H9 (cell line): ENCODE measurements at regions not wholly inside any gene's neighbourhood (a gene's known extent, or its start where the extent isn't known, plus 50 kb on each side); places are given as distances from the start of the nearest gene placed in this dataset.

Experiments used
- DNase-seq: peaks from one replicate; pipeline ENCODE4 v3.0.0-alpha.2; 2017
- H2AFZ ChIP-seq: one replicate; pipeline ENCODE4 v1.6.1; 2013; ENCODE audit warnings: mild to moderate bottlenecking, low read length, control low read depth, moderate library complexity
- H2AK5ac ChIP-seq: 2 replicates; pipeline ENCODE4 v1.6.1; 2013; ENCODE audit warnings: low read length, control low read depth, mixed read lengths; ENCODE audit not compliant: insufficient read length
- H2BK120ac ChIP-seq: one replicate; pipeline ENCODE4 v1.6.1; 2013; ENCODE audit warnings: low read depth, mild to moderate bottlenecking, low read length, control low read depth, inconsistent platforms; ENCODE audit not compliant: poor library complexity, severe bottlenecking
- H2BK12ac ChIP-seq: 2 replicates; pipeline ENCODE4 v1.6.1; 2013; ENCODE audit warnings: low read length, control low read depth, mixed read lengths, low read depth; ENCODE audit not compliant: insufficient read length
- H2BK15ac ChIP-seq: 2 replicates; pipeline ENCODE4 v1.6.1; 2013; ENCODE audit warnings: low read depth, low read length, control low read depth
- H2BK20ac ChIP-seq: one replicate; pipeline ENCODE4 v1.6.1; 2013; ENCODE audit warnings: low read depth, mild to moderate bottlenecking, low read length, control low read depth, inconsistent platforms; ENCODE audit not compliant: poor library complexity, severe bottlenecking
- H2BK5ac ChIP-seq: 2 replicates; pipeline ENCODE4 v1.6.1; 2013; ENCODE audit warnings: low read length, control low read depth, mixed read lengths; ENCODE audit not compliant: insufficient read length
- H3K14ac ChIP-seq: 2 replicates; pipeline ENCODE4 v1.6.1; 2013; ENCODE audit warnings: low read length, control low read depth; ENCODE audit not compliant: insufficient read depth
- H3K18ac ChIP-seq: 2 replicates; pipeline ENCODE4 v1.6.1; 2013; ENCODE audit warnings: low read depth, mild to moderate bottlenecking, mixed read lengths, low read length, control low read depth; ENCODE audit not compliant: insufficient read length
- H3K23ac ChIP-seq: 2 replicates; pipeline ENCODE4 v1.6.1; 2013; ENCODE audit warnings: low read length, control low read depth, mixed read lengths, low read depth; ENCODE audit not compliant: insufficient read length
- H3K23me2 ChIP-seq: 2 replicates; pipeline ENCODE4 v1.6.1; 2013; ENCODE audit warnings: low read depth, mild to moderate bottlenecking, mixed read lengths, low read length, control low read depth; ENCODE audit not compliant: insufficient read length, poor library complexity, severe bottlenecking
- H3K27ac ChIP-seq: 2 replicates; pipeline ENCODE4 v1.5.1; 2013; ENCODE audit warnings: low read length, control low read depth, mixed read lengths, low read depth; ENCODE audit not compliant: insufficient read length
- H3K27me3 ChIP-seq: 2 replicates; pipeline ENCODE4 v1.6.1; 2013; ENCODE audit warnings: low read length, control low read depth, inconsistent platforms; ENCODE audit not compliant: insufficient read depth
- H3K4ac ChIP-seq: 2 replicates; pipeline ENCODE4 v1.6.1; 2013; ENCODE audit warnings: low read depth, mild to moderate bottlenecking, control low read depth, inconsistent platforms, low read length, moderate library complexity
- H3K4me1 ChIP-seq: 2 replicates; pipeline ENCODE4 v1.6.1; 2013; ENCODE audit warnings: low read length, control low read depth, inconsistent platforms; ENCODE audit not compliant: insufficient read depth
- H3K4me2 ChIP-seq: 2 replicates; pipeline ENCODE4 v1.6.1; 2013; ENCODE audit warnings: low read length, control low read depth, mixed read lengths; ENCODE audit not compliant: insufficient read length, insufficient read depth
- H3K56ac ChIP-seq: 2 replicates; pipeline ENCODE4 v1.6.1; 2013; ENCODE audit warnings: low read depth, mild to moderate bottlenecking, mixed read lengths, low read length, control low read depth; ENCODE audit not compliant: insufficient read length
- H3K79me1 ChIP-seq: 2 replicates; pipeline ENCODE4 v1.6.1; 2013; ENCODE audit warnings: low read depth, mild to moderate bottlenecking, moderate library complexity, low read length, control low read depth, inconsistent platforms; ENCODE audit not compliant: insufficient read depth, poor library complexity, severe bottlenecking
- H3K79me2 ChIP-seq: 2 replicates; pipeline ENCODE4 v1.6.1; 2013; ENCODE audit warnings: low read length, control low read depth, inconsistent platforms; ENCODE audit not compliant: insufficient read depth
- H3K9ac ChIP-seq: 2 replicates; pipeline ENCODE4 v1.6.1; 2013; ENCODE audit warnings: low read length, control low read depth, mixed read lengths; ENCODE audit not compliant: insufficient read length; ENCODE audit errors: extremely low read depth
- H3K9me3 ChIP-seq: one replicate; pipeline ENCODE4 v1.6.1; 2013; ENCODE audit warnings: low read depth, low read length, inconsistent platforms; ENCODE audit not compliant: control insufficient read depth
- H3T11ph ChIP-seq: one replicate; pipeline ENCODE4 v1.6.1; 2013; ENCODE audit warnings: mild to moderate bottlenecking, low read length, control low read depth, inconsistent platforms
- H4K20me1 ChIP-seq: one replicate; pipeline ENCODE4 v1.6.1; 2013; ENCODE audit not compliant: control insufficient read depth, insufficient read length, insufficient read depth
- H4K5ac ChIP-seq: 2 replicates; pipeline ENCODE4 v1.6.1; 2013; ENCODE audit warnings: low read depth, mild to moderate bottlenecking, mixed read lengths, low read length, control low read depth; ENCODE audit not compliant: insufficient read length
- H4K8ac ChIP-seq: replicated peaks from 2 replicates; pipeline ENCODE4 v1.6.1; 2013; ENCODE audit warnings: low read length, control low read depth, mixed read lengths, low read depth; ENCODE audit not compliant: insufficient read length
- H4K91ac ChIP-seq: 2 replicates; pipeline ENCODE4 v1.6.1; 2013; ENCODE audit warnings: low read depth, mild to moderate bottlenecking, moderate library complexity, mixed read lengths, low read length, control low read depth; ENCODE audit not compliant: insufficient read length
- H3K27ac Mint-ChIP-seq, 3 experiments: 2 replicates in 2 of 3; 3 replicates in 1 of 3; pipeline ENCODE4 v1.8.0; 2020 to 2021; ENCODE audit warnings: mixed read lengths in 3 of 3, mild to moderate bottlenecking in 1 of 3, moderate library complexity in 1 of 3
- H3K27me3 Mint-ChIP-seq: 2 replicates; pipeline ENCODE4 v1.8.0; 2021; ENCODE audit warnings: low read depth, mild to moderate bottlenecking, moderate library complexity, mixed read lengths
- H3K36me3 Mint-ChIP-seq, 3 experiments: 2 replicates in 2 of 3; 3 replicates in 1 of 3; pipeline ENCODE4 v1.8.0; 2020 to 2021; ENCODE audit warnings: low read depth in 3 of 3, mixed read lengths in 3 of 3; ENCODE audit not compliant: insufficient read depth in 1 of 3
- H3K4me1 Mint-ChIP-seq, 2 experiments: 2 replicates each; pipeline ENCODE4 v1.8.0; 2020; ENCODE audit warnings: mixed read lengths in 2 of 2
- H3K4me3 Mint-ChIP-seq, 2 experiments: 2 replicates in 1 of 2; 3 replicates in 1 of 2; pipeline ENCODE4 v1.8.0; 2020 to 2021; ENCODE audit warnings: mild to moderate bottlenecking in 2 of 2, mixed read lengths in 2 of 2, moderate library complexity in 1 of 2
- H3K9me3 Mint-ChIP-seq, 2 experiments: 2 replicates in 1 of 2; 3 replicates in 1 of 2; pipeline ENCODE4 v1.8.0; 2020; ENCODE audit warnings: mild to moderate bottlenecking in 2 of 2, mixed read lengths in 2 of 2, moderate library complexity in 1 of 2
- WGBS: extraction: QIAGEN DNeasy Blood & Tissue Kit; methylation state at CpG from one replicate; pipeline ENCODE4 v1.1.7; 2013; ENCODE audit warnings: missing lambda C conversion rate, low lambda C conversion rate, mixed read lengths; ENCODE audit not compliant: insufficient read length; ENCODE audit errors: extremely low coverage; 5-methylcytosine and 5-hydroxymethylcytosine counted together
- TF ChIP-seq, protein P1 (sequence below): fragments of 200-600 bp; sonication (generic); conservative IDR thresholded peaks from 3 replicates; pipeline ENCODE4 v1.8.0; 2021; ENCODE audit warnings: antibody characterized with exemption, mild to moderate bottlenecking

- no peak overlapping the region for H2AK5ac ChIP-seq
- no peak for DNase-seq
- no peaks in the 10 kb centered on the region for H3K79me2 ChIP-seq
- no peak overlapping the region for H3K56ac ChIP-seq
- H3K79me1 ChIP-seq = no peaks in the 10 kb centered on the region
- no peak overlapping the region for H2BK120ac ChIP-seq
- H3K36me3 Mint-ChIP-seq = no peaks in the 10 kb centered on the region
- peaks cover 17% of the 10 kb centered on the region in 2 experiments for H3K4me1 Mint-ChIP-seq
- H3K23me2 ChIP-seq = no peaks in the 10 kb centered on the region
- no peak overlapping the region for H2BK15ac ChIP-seq
- no peak overlapping the region for H3K9ac ChIP-seq
- no peak overlapping the region for H3K4ac ChIP-seq
- H3K27me3 ChIP-seq = no peaks in the 10 kb centered on the region
- no peak overlapping the region for H2BK20ac ChIP-seq
- H2BK5ac ChIP-seq = no peak overlapping the region
- no peak overlapping the region for H4K91ac ChIP-seq
- H3K14ac ChIP-seq = no peak overlapping the region
- H3K9me3 Mint-ChIP-seq = no peaks in the 10 kb centered on the region
- H3K18ac ChIP-seq = no peak overlapping the region
- no peak overlapping the region for H4K5ac ChIP-seq
- H3K4me1 ChIP-seq = peaks cover 5% of the 10 kb centered on the region; the same call in 1 of the 2 replicates
- H2AFZ ChIP-seq = no peak overlapping the region
- WGBS = no CpG with 5 or more reads among the region's 1 CpG
- H3K23ac ChIP-seq = no peak overlapping the region
- no peak overlapping the region for H4K8ac ChIP-seq
- no peak overlapping the region for H3K4me3 Mint-ChIP-seq
- H3K4me2 ChIP-seq = peak overlapping the region; percentile 31
- H3T11ph ChIP-seq = no peak overlapping the region
- no peak overlapping the region for H3K27ac ChIP-seq
- TF ChIP-seq, protein P1, sequence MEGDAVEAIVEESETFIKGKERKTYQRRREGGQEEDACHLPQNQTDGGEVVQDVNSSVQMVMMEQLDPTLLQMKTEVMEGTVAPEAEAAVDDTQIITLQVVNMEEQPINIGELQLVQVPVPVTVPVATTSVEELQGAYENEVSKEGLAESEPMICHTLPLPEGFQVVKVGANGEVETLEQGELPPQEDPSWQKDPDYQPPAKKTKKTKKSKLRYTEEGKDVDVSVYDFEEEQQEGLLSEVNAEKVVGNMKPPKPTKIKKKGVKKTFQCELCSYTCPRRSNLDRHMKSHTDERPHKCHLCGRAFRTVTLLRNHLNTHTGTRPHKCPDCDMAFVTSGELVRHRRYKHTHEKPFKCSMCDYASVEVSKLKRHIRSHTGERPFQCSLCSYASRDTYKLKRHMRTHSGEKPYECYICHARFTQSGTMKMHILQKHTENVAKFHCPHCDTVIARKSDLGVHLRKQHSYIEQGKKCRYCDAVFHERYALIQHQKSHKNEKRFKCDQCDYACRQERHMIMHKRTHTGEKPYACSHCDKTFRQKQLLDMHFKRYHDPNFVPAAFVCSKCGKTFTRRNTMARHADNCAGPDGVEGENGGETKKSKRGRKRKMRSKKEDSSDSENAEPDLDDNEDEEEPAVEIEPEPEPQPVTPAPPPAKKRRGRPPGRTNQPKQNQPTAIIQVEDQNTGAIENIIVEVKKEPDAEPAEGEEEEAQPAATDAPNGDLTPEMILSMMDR = no peak
- peak overlapping the region in 1 of 3 experiments; percentile 63; a peak in 1 of 7 replicates for H3K27ac Mint-ChIP-seq
- H3K9me3 ChIP-seq = no peaks in the 10 kb centered on the region
- H4K20me1 ChIP-seq = no peaks in the 10 kb centered on the region
- no peaks in the 10 kb centered on the region for H3K27me3 Mint-ChIP-seq
- no peak overlapping the region for H2BK12ac ChIP-seq
These were observed 530.2 kb downstream of the MCTP2 start for GRCh38 chr15:94761574-94761973.
